ENCODE measurements at regions not wholly inside any gene's neighbourhood (a gene's known extent, or its start where the extent isn't known, plus 50 kb on each side); places are given as distances from the start of the nearest gene placed in this dataset.

GRCh38 chr3:87126321-87126720, 100.8 kb upstream of the CHMP2B start:
- no peaks in the 10 kb centered on the region for H3K27me3 Mint-ChIP-seq (ENCODE audit: low read depth)
- POLR2A ChIA-PET, result no interaction called here
- H3K27ac Mint-ChIP-seq, result no peak overlapping the region
- 0 out of 2 replicates have a peak, but pooled peaks cover 3% of the 10 kb centered on the region for H3K4me1 Mint-ChIP-seq
- no peaks in the 10 kb centered on the region for H3K36me3 Mint-ChIP-seq
- CTCF ChIA-PET, result no interaction called here
- ATAC-seq (no peak), DNase-seq (ENCODE audit: low spot score) (no peak)
- no peak overlapping the region for H3K4me3 Mint-ChIP-seq
- TF ChIP-seq SOX15 (CRISPR knock-in tag; IDR thresholded peaks at IDR 0.05) (no peak), JAZF1 (CRISPR knock-in tag; IDR thresholded peaks at IDR 0.05) (no peak), PRDM15 (CRISPR knock-in tag; IDR thresholded peaks at IDR 0.05) (no peak), IRF2 (CRISPR knock-in tag; IDR thresholded peaks at IDR 0.05; ENCODE audit: borderline replicate concordance, low read depth) (no peak)
- no peaks in the 10 kb centered on the region for H3K9me3 Mint-ChIP-seq

GRCh38 chr3:87125116-87125515, 102.0 kb upstream of the CHMP2B start:
- CTCF ChIA-PET, result no interaction called here
- Mint-ChIP-seq H3K36me3 (no peaks in the 10 kb centered on the region), H3K4me3 (no peak overlapping the region), H3K9me3 (no peaks in the 10 kb centered on the region), H3K27me3 (ENCODE audit: low read depth) (no peaks in the 10 kb centered on the region), H3K4me1 (peaks cover 11% of the 10 kb centered on the region; the same call in 1 of the 2 replicates), H3K27ac (no peak overlapping the region)
- no peak for DNase-seq (ENCODE audit: low spot score)
- no peak for ATAC-seq
- POLR2A ChIA-PET, result no interaction called here
- TF ChIP-seq USF2 (CRISPR knock-in tag; IDR thresholded peaks at IDR 0.05) (no peak), CDX4 (CRISPR knock-in tag; IDR thresholded peaks at IDR 0.05; ENCODE audit: borderline replicate concordance) (no peak)

- CTCF ChIA-PET, result interaction anchor here (2.1 kb wide), 1 partner anchor 23 kb away, joined by 6 read pairs; no protein-coding TSS in a partner anchor
- POLR2A ChIA-PET, result no interaction called here
- Mint-ChIP-seq H3K4me3 (no peak overlapping the region), H3K36me3 (no peaks in the 10 kb centered on the region), H3K4me1 (peaks cover 11% of the 10 kb centered on the region; the same call in 1 of the 2 replicates), H3K27ac (no peak overlapping the region), H3K9me3 (no peaks in the 10 kb centered on the region), H3K27me3 (ENCODE audit: low read depth) (no peaks in the 10 kb centered on the region)
- TF ChIP-seq ZNF138 (CRISPR knock-in tag; conservative IDR thresholded peaks at IDR 0.05), result no peak
- TF ChIP-seq ATF3 (CRISPR knock-in tag; conservative IDR thresholded peaks at IDR 0.05), result no peak
- no peak for TF ChIP-seq SMAD4 (CRISPR knock-in tag; IDR thresholded peaks at IDR 0.05)
- TF ChIP-seq AR (CRISPR knock-in tag; IDR thresholded peaks at IDR 0.05), result no peak
- no peak for TF ChIP-seq ETV6 (CRISPR knock-in tag; IDR thresholded peaks at IDR 0.05)
- TF ChIP-seq ZBTB21 (CRISPR knock-in tag; IDR thresholded peaks at IDR 0.05; ENCODE audit: borderline replicate concordance), result no peak
- no peak for TF ChIP-seq ZNF263 (CRISPR knock-in tag; IDR thresholded peaks at IDR 0.05; ENCODE audit: low read depth)
- no peak for TF ChIP-seq OVOL2 (CRISPR knock-in tag; IDR thresholded peaks at IDR 0.05; ENCODE audit: borderline replicate concordance)
- TF ChIP-seq NFATC4 (CRISPR knock-in tag; IDR thresholded peaks at IDR 0.05), result no peak
- no peak for TF ChIP-seq FOXJ3 (CRISPR knock-in tag; IDR thresholded peaks at IDR 0.05; ENCODE audit: borderline replicate concordance)
- TF ChIP-seq SOX15 (CRISPR knock-in tag; IDR thresholded peaks at IDR 0.05), result no peak
- TF ChIP-seq ESRRA (CRISPR knock-in tag; IDR thresholded peaks at IDR 0.05; ENCODE audit: borderline replicate concordance), result no peak
- TF ChIP-seq SP1 (CRISPR knock-in tag; conservative IDR thresholded peaks at IDR 0.05), result no peak
- TF ChIP-seq TEAD1 (CRISPR knock-in tag; IDR thresholded peaks at IDR 0.05), result no peak
- TF ChIP-seq NR2C2 (CRISPR knock-in tag; IDR thresholded peaks at IDR 0.05), result no peak
- TF ChIP-seq HMGA2 (CRISPR knock-in tag; IDR thresholded peaks at IDR 0.05), result no peak
- no peak for TF ChIP-seq FOXK1 (CRISPR knock-in tag; IDR thresholded peaks at IDR 0.05)
- TF ChIP-seq MXD4 (CRISPR knock-in tag; IDR thresholded peaks at IDR 0.05; ENCODE audit: borderline replicate concordance), result no peak
- no peak for TF ChIP-seq CBFB (CRISPR knock-in tag; IDR thresholded peaks at IDR 0.05; ENCODE audit: low read depth)
- TF ChIP-seq ZNF121 (CRISPR knock-in tag; IDR thresholded peaks at IDR 0.05), result no peak
- no peak for ATAC-seq
- no peak for DNase-seq (ENCODE audit: low spot score)
These were observed 104.3 kb upstream of the CHMP2B start for GRCh38 chr3:87122766-87123165.
